ENCODE measurements at regions not wholly inside any gene's neighbourhood (a gene's known extent, or its start where the extent isn't known, plus 50 kb on each side); places are given as distances from the start of the nearest gene placed in this dataset.

DNA sequence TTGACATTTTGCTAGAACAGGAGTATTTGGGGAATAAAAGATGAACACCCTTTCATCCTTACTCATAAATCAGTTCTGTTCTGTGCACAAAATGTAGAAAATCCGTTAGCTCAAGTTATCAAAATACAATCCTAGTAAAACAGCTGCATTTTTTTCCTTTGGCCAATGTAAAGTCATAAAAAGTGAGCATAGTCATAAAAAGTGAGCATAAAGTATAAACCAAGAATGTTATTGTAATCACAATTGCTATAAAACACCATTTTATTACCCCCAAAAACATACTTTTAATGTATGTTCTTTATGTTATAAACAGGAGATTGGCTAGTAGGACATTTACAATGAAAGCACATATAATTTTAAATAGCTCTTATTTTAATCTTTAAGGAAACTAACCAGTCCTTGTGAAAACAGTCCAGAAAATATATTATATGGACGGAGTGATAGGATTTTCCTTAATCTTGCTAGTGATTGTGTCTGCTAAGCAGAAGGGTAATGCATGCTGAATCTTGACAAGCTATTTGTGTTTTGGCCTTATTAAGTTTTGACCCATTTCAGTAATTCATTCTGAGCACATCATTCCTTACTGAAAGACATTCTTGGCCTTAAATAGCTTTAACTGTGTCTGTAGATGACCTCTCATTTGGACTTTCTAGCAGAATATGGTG is 891.8 kb downstream of the DSC3 start:
- H3K27ac ChIP-seq (ENCODE audit: low read depth, low read length), result no peak overlapping the region
- TF ChIP-seq, protein P1, sequence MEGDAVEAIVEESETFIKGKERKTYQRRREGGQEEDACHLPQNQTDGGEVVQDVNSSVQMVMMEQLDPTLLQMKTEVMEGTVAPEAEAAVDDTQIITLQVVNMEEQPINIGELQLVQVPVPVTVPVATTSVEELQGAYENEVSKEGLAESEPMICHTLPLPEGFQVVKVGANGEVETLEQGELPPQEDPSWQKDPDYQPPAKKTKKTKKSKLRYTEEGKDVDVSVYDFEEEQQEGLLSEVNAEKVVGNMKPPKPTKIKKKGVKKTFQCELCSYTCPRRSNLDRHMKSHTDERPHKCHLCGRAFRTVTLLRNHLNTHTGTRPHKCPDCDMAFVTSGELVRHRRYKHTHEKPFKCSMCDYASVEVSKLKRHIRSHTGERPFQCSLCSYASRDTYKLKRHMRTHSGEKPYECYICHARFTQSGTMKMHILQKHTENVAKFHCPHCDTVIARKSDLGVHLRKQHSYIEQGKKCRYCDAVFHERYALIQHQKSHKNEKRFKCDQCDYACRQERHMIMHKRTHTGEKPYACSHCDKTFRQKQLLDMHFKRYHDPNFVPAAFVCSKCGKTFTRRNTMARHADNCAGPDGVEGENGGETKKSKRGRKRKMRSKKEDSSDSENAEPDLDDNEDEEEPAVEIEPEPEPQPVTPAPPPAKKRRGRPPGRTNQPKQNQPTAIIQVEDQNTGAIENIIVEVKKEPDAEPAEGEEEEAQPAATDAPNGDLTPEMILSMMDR (IDR thresholded peaks at IDR 0.05; ENCODE audit: low read depth, low read length, poor library complexity, severe bottlenecking), result no peak
- no peak for TF ChIP-seq EZH2phosphoT487 (IDR thresholded peaks at IDR 0.05; ENCODE audit: borderline replicate concordance, low read length)
- H3K9me3 ChIP-seq (ENCODE audit: control insufficient read depth, insufficient read depth, low read length), result no peaks in the 10 kb centered on the region
- H3K4me1 ChIP-seq (ENCODE audit: control insufficient read depth, low read length), result no peaks in the 10 kb centered on the region
- H3K27me3 ChIP-seq (ENCODE audit: control insufficient read depth, low read length), result no peaks in the 10 kb centered on the region
- no peaks in the 10 kb centered on the region for H3K9me2 ChIP-seq (replicated peaks; ENCODE audit: control insufficient read depth, low read length)
- H3K4me3 ChIP-seq (ENCODE audit: low read length), result no peak overlapping the region
- no peak overlapping the region for H3K4me2 ChIP-seq (ENCODE audit: low read length)
- no peaks in the 10 kb centered on the region for H3F3A ChIP-seq (ENCODE audit: control insufficient read depth, insufficient read depth)
- no peaks in the 10 kb centered on the region for H3K36me3 ChIP-seq (ENCODE audit: control insufficient read depth, low read length)
- H4K20me1 ChIP-seq (ENCODE audit: control insufficient read depth, insufficient read depth, low read depth, low read length), result no peaks in the 10 kb centered on the region
- H3K79me2 ChIP-seq (ENCODE audit: control insufficient read depth, low read length), result no peaks in the 10 kb centered on the region

DNA sequence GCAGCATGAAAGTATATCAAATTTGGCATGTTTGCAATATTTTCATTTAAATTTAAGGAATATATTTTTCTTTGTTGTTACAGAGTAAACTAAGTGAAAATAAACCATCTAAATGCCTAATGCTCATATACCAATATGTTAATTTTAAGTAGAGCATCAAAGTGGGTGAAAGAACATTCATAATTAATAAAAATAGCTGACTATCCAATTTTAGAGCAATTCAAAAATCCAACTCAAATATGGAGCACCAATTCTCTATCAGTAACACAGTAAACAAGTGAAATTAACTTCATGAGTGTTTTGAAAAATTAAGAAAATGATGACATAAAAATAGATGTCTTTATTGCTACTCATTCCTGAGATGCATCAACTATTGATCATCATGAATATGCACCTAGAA is 893.0 kb downstream of the DSC3 start:
- Histone ChIP-seq H4K20me1 (ENCODE audit: control insufficient read depth, insufficient read depth, low read depth, low read length) (no peaks in the 10 kb centered on the region), H3K9me3 (ENCODE audit: control insufficient read depth, insufficient read depth, low read length) (no peaks in the 10 kb centered on the region), H3K4me3 (ENCODE audit: low read length) (no peak overlapping the region), H3K4me2 (ENCODE audit: low read length) (no peak overlapping the region), H3K27ac (ENCODE audit: low read depth, low read length) (no peak overlapping the region), H3K27me3 (ENCODE audit: control insufficient read depth, low read length) (no peaks in the 10 kb centered on the region), H3K36me3 (ENCODE audit: control insufficient read depth, low read length) (no peaks in the 10 kb centered on the region), H3K9me2 (replicated peaks; ENCODE audit: control insufficient read depth, low read length) (no peaks in the 10 kb centered on the region), H3F3A (ENCODE audit: control insufficient read depth, insufficient read depth) (no peaks in the 10 kb centered on the region), H3K79me2 (ENCODE audit: control insufficient read depth, low read length) (no peaks in the 10 kb centered on the region), H3K4me1 (ENCODE audit: control insufficient read depth, low read length) (no peaks in the 10 kb centered on the region)
- TF ChIP-seq EZH2phosphoT487 (IDR thresholded peaks at IDR 0.05; ENCODE audit: borderline replicate concordance, low read length), result no peak
- TF ChIP-seq, protein P1 (IDR thresholded peaks at IDR 0.05; ENCODE audit: low read depth, low read length, poor library complexity, severe bottlenecking), result no peak

DNA sequence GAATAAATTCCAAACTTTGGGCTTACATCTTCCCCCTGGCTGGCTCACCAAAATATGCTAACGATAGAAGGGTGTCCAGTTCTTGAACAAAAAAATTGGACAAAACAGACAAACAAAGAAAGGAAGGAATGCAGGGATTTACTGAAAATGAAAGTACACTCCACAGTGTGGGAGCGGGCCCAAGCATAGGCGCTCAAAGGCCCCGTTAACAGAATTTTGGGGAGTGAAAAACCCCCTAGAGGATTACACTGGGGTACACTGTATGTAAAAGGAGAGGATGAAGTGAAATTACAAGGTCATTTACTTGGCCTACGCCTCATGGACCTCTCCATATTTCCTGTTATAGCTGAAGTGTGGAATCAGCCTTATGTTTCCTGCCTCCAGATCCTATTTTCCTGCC is 899.7 kb downstream of the DSC3 start:
- H3K4me2 ChIP-seq (ENCODE audit: low read length), result no peak overlapping the region
- no peaks in the 10 kb centered on the region for H3K36me3 ChIP-seq (ENCODE audit: control insufficient read depth, low read length)
- H3K4me1 ChIP-seq (ENCODE audit: control insufficient read depth, low read length), result peaks cover 6% of the 10 kb centered on the region
- H3K79me2 ChIP-seq (ENCODE audit: control insufficient read depth, low read length), result no peaks in the 10 kb centered on the region
- no peaks in the 10 kb centered on the region for H3K9me2 ChIP-seq (replicated peaks; ENCODE audit: control insufficient read depth, low read length)
- TF ChIP-seq, protein P1 (IDR thresholded peaks at IDR 0.05; ENCODE audit: low read depth, low read length, poor library complexity, severe bottlenecking), result no peak
- no peak for TF ChIP-seq EZH2phosphoT487 (IDR thresholded peaks at IDR 0.05; ENCODE audit: borderline replicate concordance, low read length)
- no peaks in the 10 kb centered on the region for H3K27me3 ChIP-seq (ENCODE audit: control insufficient read depth, low read length)
- H3F3A ChIP-seq (ENCODE audit: control insufficient read depth, insufficient read depth), result no peaks in the 10 kb centered on the region
- no peak overlapping the region for H3K4me3 ChIP-seq (ENCODE audit: low read length)
- H3K9me3 ChIP-seq (ENCODE audit: control insufficient read depth, insufficient read depth, low read length), result no peaks in the 10 kb centered on the region
- H3K27ac ChIP-seq (ENCODE audit: low read depth, low read length), result no peak overlapping the region
- no peaks in the 10 kb centered on the region for H4K20me1 ChIP-seq (ENCODE audit: control insufficient read depth, insufficient read depth, low read depth, low read length)

Measured in DOHH2 (cell line).